ENCODE measurements at regions not wholly inside any gene's neighbourhood (a gene's known extent, or its start where the extent isn't known, plus 50 kb on each side); places are given as distances from the start of the nearest gene placed in this dataset.

DNA sequence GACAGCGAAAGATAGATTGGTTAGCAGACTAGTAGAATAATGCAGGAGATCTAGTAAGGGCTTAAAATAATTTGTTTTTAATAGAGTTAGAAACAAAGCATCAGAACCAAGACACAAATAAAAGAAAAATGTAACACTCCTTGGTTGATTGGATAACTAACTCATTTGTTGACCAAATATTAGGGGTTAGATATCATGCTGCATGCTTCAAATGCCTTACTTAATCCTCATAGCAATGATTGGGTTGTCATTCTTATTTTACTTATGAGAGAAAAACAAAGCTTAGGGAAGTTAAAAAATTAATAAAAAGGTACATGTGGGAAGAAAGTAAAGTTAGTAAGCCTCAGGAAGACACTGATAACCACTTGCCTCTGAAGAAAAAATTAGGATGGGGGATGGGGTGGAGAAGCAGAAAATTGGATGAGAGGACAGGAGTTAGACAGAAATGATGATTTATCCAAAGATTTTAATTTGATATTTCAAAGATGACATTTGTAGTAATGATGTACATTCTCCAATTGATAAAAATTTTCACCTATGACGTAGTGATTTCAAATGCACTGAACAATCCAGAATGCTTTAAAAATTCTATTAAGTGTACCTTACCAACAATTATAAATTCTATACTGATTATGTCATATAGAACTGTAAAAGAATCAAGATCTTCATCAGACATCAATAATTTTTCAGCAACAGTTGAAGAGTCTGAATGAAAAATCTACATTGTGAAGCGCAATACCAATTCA is 374.7 kb downstream of the COL11A1 start:
- TF ChIP-seq ZBTB7A (IDR thresholded peaks at IDR 0.05; ENCODE audit: low read depth) (no peak), YY1 (IDR thresholded peaks at IDR 0.05; ENCODE audit: low read depth) (no peak), EGR1 (IDR thresholded peaks at IDR 0.05) (no peak), NFIC (IDR thresholded peaks at IDR 0.05) (no peak), TEAD4 (IDR thresholded peaks at IDR 0.05) (no peak), CREB1 (IDR thresholded peaks at IDR 0.05; ENCODE audit: low read depth) (no peak), FOXM1 (IDR thresholded peaks at IDR 0.05; ENCODE audit: borderline replicate concordance, low read depth) (no peak)
- TF ChIP-seq, protein P1, sequence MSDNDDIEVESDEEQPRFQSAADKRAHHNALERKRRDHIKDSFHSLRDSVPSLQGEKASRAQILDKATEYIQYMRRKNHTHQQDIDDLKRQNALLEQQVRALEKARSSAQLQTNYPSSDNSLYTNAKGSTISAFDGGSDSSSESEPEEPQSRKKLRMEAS (IDR thresholded peaks at IDR 0.05) = no peak
- TF ChIP-seq, protein P2, sequence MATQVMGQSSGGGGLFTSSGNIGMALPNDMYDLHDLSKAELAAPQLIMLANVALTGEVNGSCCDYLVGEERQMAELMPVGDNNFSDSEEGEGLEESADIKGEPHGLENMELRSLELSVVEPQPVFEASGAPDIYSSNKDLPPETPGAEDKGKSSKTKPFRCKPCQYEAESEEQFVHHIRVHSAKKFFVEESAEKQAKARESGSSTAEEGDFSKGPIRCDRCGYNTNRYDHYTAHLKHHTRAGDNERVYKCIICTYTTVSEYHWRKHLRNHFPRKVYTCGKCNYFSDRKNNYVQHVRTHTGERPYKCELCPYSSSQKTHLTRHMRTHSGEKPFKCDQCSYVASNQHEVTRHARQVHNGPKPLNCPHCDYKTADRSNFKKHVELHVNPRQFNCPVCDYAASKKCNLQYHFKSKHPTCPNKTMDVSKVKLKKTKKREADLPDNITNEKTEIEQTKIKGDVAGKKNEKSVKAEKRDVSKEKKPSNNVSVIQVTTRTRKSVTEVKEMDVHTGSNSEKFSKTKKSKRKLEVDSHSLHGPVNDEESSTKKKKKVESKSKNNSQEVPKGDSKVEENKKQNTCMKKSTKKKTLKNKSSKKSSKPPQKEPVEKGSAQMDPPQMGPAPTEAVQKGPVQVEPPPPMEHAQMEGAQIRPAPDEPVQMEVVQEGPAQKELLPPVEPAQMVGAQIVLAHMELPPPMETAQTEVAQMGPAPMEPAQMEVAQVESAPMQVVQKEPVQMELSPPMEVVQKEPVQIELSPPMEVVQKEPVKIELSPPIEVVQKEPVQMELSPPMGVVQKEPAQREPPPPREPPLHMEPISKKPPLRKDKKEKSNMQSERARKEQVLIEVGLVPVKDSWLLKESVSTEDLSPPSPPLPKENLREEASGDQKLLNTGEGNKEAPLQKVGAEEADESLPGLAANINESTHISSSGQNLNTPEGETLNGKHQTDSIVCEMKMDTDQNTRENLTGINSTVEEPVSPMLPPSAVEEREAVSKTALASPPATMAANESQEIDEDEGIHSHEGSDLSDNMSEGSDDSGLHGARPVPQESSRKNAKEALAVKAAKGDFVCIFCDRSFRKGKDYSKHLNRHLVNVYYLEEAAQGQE (IDR thresholded peaks at IDR 0.05; ENCODE audit: low read depth) = no peak

GRCh38 chr1:102732927-102733326 is 375.4 kb downstream of the COL11A1 start:
- no peak for TF ChIP-seq FOXM1 (IDR thresholded peaks at IDR 0.05; ENCODE audit: borderline replicate concordance, low read depth)
- TF ChIP-seq CREB1 (IDR thresholded peaks at IDR 0.05; ENCODE audit: low read depth) = no peak
- TF ChIP-seq, protein P1 (IDR thresholded peaks at IDR 0.05) = no peak
- TF ChIP-seq EGR1 (IDR thresholded peaks at IDR 0.05) = no peak
- TF ChIP-seq EP300 (IDR thresholded peaks at IDR 0.05; ENCODE audit: borderline replicate concordance) = no peak

DNA sequence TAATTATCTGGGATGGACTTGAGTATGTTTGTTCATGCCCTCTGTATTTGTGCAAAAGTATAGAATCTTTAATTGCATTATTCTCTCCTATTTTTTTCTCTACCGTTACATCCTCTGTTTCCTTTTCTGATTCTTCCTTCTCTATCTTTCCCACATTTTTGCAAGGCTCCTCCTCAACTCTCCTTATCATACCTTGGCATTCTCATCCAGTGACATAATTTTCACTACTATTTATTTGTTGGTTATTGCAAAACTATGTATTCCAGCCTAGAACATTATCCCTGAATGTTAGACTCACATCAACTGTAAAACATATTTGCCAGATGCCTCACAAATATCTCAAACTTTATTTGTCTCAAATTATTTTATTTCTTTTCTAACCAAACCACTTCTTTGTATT is 381.9 kb downstream of the COL11A1 start:
- TF ChIP-seq ZBTB7A (IDR thresholded peaks at IDR 0.05; ENCODE audit: low read depth) = no peak
- no peak for TF ChIP-seq EP300 (IDR thresholded peaks at IDR 0.05; ENCODE audit: borderline replicate concordance)
- TF ChIP-seq FOXM1 (IDR thresholded peaks at IDR 0.05; ENCODE audit: borderline replicate concordance, low read depth) = no peak
- no peak for TF ChIP-seq EGR1 (IDR thresholded peaks at IDR 0.05)
- TF ChIP-seq, protein P3, sequence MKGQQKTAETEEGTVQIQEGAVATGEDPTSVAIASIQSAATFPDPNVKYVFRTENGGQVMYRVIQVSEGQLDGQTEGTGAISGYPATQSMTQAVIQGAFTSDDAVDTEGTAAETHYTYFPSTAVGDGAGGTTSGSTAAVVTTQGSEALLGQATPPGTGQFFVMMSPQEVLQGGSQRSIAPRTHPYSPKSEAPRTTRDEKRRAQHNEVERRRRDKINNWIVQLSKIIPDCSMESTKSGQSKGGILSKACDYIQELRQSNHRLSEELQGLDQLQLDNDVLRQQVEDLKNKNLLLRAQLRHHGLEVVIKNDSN (IDR thresholded peaks at IDR 0.05) = no peak
- TF ChIP-seq NFIC (IDR thresholded peaks at IDR 0.05) = no peak
- TF ChIP-seq TCF12 (IDR thresholded peaks at IDR 0.05; ENCODE audit: low read depth) = no peak
- TF ChIP-seq, protein P2 (IDR thresholded peaks at IDR 0.05; ENCODE audit: low read depth) = no peak
- no peak for TF ChIP-seq TEAD4 (IDR thresholded peaks at IDR 0.05)
- TF ChIP-seq, protein P1 (IDR thresholded peaks at IDR 0.05) = no peak
- no peak for TF ChIP-seq YY1 (IDR thresholded peaks at IDR 0.05; ENCODE audit: low read depth)
- no peak for TF ChIP-seq CEBPB (IDR thresholded peaks at IDR 0.05)
- TF ChIP-seq TAF1 (IDR thresholded peaks at IDR 0.05; ENCODE audit: low read depth) = no peak

DNA sequence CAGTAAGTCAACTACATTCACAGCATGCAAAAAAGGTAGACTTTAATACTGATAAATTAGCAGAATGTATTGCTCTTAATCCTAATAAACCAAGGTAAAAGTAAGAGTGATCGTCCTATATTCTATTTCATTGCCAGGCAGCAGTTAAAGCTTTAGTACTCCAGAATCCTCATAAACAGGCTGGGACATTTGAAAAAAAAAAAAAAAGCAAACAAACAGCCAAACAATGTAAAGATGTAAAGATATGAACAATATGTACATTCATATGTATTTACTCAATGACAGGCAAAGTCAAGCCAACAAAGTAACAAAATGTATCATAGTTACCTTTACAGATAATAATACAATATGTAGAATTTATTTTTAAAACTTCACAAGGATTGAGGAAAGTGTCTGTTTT is 383.6 kb downstream of the COL11A1 start:
- no peak for TF ChIP-seq NFIC (IDR thresholded peaks at IDR 0.05)
- no peak for TF ChIP-seq CREB1 (IDR thresholded peaks at IDR 0.05; ENCODE audit: low read depth)
- TF ChIP-seq, protein P1 (IDR thresholded peaks at IDR 0.05) = no peak
- TF ChIP-seq TCF12 (IDR thresholded peaks at IDR 0.05; ENCODE audit: low read depth) = no peak
- TF ChIP-seq TEAD4 (IDR thresholded peaks at IDR 0.05) = no peak
- TF ChIP-seq EGR1 (IDR thresholded peaks at IDR 0.05) = no peak
- TF ChIP-seq CEBPB (IDR thresholded peaks at IDR 0.05) = no peak
- TF ChIP-seq, protein P3 (IDR thresholded peaks at IDR 0.05) = no peak
- no peak for TF ChIP-seq FOXM1 (IDR thresholded peaks at IDR 0.05; ENCODE audit: borderline replicate concordance, low read depth)
- TF ChIP-seq ZBTB7A (IDR thresholded peaks at IDR 0.05; ENCODE audit: low read depth) = no peak
- TF ChIP-seq EP300 (IDR thresholded peaks at IDR 0.05; ENCODE audit: borderline replicate concordance) = no peak
- no peak for TF ChIP-seq RAD21 (IDR thresholded peaks at IDR 0.05; ENCODE audit: low read depth)
- TF ChIP-seq TAF1 (IDR thresholded peaks at IDR 0.05; ENCODE audit: low read depth) = no peak
- TF ChIP-seq, protein P2 (IDR thresholded peaks at IDR 0.05; ENCODE audit: low read depth) = no peak
